HG02870 (cell line): ENCODE measurements at regions not wholly inside any gene's neighbourhood (a gene's known extent, or its start where the extent isn't known, plus 50 kb on each side); places are given as distances from the start of the nearest gene placed in this dataset.
"Not testable (repeated sequence)": the region's sequence is repeated elsewhere in the genome, so short reads cannot be mapped to it uniquely, and the experiment has no call there.

Experiments used
- ATAC-seq: cut with Tn5 transposase; IDR thresholded peaks from one replicate; pipeline ENCODE4 v1.9.1; 2021; ENCODE audit warnings: mild to moderate bottlenecking, moderate library complexity; ENCODE audit not compliant: unreplicated experiment

DNA sequence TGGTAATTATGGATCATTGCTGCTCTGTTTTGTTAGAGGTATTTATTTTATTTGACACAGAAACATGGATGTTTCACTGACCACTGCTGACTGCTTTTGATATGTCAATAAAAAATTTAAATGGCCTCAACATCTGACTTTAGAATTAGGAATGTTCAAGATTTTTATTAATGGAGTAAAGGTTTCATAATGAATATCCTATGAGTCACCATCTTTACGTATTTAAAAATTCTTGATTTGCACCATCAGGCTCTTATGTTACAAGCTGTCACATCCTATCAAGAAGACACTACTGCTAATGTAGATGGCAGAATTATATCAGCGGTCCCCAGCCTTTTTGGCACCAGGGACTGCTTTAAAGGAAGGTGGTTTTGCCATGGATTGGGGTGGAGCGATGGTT, 578.7 kb upstream of the NRP1 start:
- ATAC-seq: no peak

DNA sequence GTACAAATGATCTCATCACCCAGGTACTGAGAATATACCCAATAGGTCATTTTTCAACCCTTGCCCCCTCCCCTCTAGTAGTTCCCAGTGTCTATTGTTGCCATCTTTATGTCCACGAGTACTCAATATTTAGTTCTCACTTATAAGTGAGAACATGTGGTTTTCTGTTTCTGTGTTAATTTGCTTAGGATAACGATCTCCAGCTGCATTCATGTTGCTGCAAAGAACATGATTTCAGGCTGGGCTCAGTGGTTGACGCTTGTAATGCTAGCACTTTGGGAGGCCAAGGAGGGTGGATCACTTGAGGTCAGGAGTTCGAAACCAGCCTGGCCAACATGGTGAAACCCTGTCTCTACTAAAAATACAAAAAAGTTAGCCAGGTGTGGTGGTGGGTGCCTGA, 575.0 kb upstream of the NRP1 start:
- not testable (repeated sequence) for ATAC-seq

DNA sequence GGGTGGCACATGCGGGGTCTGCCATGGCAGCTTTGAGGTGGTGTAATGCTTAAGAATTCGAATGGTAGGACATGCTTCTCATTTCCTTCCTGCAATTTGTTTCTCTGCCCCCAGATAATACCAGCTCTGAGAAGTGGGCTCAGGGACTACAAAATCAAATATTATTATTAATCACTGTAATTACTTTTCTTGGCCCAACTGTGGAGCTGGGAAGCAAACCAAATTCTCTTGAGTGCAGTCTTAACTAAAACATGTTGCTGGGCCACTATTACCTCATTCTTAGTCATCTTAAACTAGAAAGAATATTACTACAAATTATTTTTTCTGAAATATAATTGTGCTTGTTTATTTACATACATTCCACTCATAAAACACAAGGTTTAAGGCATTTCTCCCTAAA, 566.7 kb upstream of the NRP1 start:
- ATAC-seq: no peak

- no peak for ATAC-seq
These were observed 566.1 kb upstream of the NRP1 start for GRCh38 chr10:33900596-33900995.

GRCh38 chr10:33899578-33900531, 565.4 kb upstream of the NRP1 start:
- ATAC-seq: no peak

- no peak for ATAC-seq
These were observed 562.9 kb upstream of the NRP1 start for GRCh38 chr10:33897291-33897752.

GRCh38 chr10:33893506-33893905, 559.0 kb upstream of the NRP1 start:
- ATAC-seq: no peak

DNA sequence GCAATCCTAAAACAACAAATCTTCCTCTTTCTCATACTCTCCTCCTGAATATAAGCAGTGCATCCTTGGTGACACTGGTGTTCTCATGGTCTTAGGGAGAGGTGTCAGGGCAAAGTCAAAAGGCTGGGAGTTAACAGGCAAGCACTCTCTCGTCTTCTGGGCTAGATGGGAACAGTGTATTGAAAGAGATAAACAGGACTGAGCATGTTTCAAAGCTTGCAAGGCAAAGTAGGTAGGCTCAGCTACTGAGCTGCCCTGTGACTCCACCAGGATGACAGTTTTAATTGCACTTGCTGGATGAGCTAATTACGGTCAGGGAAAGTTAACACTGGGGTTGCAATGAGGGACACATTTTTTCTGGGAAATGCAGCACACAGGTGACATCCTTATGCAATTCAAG, 554.9 kb upstream of the NRP1 start:
- ATAC-seq: no peak

GRCh38 chr10:33887188-33887587, 552.7 kb upstream of the NRP1 start:
- ATAC-seq: no peak

DNA sequence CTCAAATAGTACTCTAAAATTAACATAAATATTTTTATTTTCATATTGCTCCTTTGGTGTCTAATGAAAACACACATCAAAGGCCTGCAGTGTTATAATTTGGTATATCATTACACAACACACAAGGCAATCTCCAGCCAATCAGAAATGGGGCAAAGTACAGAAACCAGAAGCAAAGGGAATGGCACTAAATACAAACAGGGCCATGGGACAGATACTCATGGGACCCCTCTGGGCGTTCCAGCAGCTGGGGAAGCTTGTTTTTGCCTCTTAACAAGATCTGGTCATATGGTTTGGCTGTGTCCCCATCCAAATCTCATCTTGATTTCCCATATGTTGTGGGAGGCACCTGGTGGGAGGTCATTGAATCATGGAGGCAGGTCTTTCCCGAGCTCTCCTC, 551.8 kb upstream of the NRP1 start:
- no peak for ATAC-seq

GRCh38 chr10:33884604-33885003, 550.1 kb upstream of the NRP1 start:
- ATAC-seq: no peak

- ATAC-seq: no peak
These were observed 549.4 kb upstream of the NRP1 start for GRCh38 chr10:33883881-33884280.

DNA sequence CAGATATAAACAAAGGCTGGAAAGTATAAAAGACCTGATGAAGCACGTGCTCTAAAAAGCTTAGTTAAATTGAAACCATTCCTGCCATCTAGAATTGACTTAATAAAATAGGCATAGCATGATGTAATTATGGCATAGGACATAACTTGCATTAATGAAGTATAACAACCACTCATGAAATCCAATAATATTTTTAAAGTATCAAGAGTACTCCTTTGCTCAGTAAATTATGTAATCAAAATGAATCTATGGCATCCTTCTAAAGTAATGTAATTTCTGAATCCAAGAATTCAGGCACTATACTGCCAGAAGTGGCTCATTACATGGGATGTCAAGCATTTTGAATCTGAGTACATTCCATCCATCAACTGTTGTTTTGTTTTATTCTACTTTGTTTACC, 548.5 kb upstream of the NRP1 start:
- no peak for ATAC-seq

GRCh38 chr10:33880291-33880690, 545.8 kb upstream of the NRP1 start:
- no peak for ATAC-seq

DNA sequence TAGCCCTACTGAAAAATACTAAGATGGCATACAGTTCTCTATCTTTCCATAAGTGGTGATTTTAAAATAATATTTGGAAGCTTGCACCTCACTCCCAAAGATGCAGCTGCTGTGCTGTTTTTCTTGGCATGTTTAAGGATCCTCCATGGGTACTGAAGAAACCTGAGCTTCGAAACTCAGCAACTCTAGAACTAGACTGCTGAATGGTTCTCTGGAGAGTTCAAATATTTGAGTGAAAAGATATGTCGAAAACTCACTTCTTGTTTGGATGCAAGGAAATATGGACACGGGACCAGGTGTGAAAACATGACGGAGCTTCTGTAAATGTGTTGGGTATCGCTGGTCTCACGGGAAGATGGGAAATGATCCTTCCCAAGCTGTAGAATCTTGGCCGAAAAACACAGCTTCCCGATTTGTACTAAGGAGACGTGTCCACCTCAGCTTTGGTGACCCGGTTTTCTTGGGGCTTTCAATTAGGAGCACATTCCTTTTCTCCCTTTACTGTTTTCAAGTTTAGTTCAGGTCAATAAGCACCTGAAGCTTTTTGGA, 543.8 kb upstream of the NRP1 start:
- no peak for ATAC-seq

GRCh38 chr10:33876584-33877400, 542.3 kb upstream of the NRP1 start:
- ATAC-seq: no peak

DNA sequence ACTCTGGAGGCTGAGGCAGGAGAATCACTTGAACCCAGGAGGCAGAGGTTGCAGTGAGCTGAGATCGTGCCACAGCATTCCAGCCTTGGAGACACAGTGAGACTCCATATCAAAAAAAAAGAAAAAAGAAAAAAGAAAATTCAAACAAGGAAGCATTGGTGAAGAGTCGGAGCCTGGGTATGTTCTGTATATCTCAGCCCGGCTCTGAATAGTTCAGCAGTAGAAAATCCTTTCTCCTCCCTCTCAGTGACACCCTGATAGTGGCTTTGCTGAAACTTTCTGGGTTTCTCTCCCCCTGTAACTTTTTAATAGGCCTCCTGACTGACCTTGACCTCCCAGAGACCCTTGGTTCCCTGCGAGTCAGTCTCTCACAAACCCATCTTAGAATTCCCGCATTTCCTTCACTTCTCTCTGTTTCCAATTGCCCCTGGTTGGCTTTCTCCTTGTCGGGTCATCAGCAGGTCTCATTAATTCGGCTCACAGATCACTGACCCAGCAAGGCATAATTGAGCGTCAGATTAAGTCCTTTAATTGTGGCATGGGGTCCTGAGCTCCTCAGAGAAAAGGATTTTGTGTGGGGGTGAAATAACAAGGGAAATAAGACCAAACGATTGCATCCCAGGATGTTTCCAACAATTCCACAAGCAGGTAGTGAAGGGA, 541.6 kb upstream of the NRP1 start:
- ATAC-seq: no peak

- ATAC-seq: no peak
These were observed 536.8 kb upstream of the NRP1 start for GRCh38 chr10:33871061-33871956.

- no peak for ATAC-seq
These were observed 535.0 kb upstream of the NRP1 start for GRCh38 chr10:33869481-33869880.

- no peak for ATAC-seq
These were observed 534.6 kb upstream of the NRP1 start for GRCh38 chr10:33869028-33869427.
